Adrenal gland (tissue), 5 donors: ENCODE measurements at regions not wholly inside any gene's neighbourhood (a gene's known extent, or its start where the extent isn't known, plus 50 kb on each side); places are given as distances from the start of the nearest gene placed in this dataset.

Experiments
- POLR2A ChIP-seq, 2 donors: fragments of 450-650 bp; IDR thresholded peaks; one replicate each; pipeline ENCODE4 v1.6.1; 2017; ENCODE audit warnings: antibody characterized with exemption in 2 of 2, mild to moderate bottlenecking in 2 of 2, moderate library complexity in 1 of 2
- TF ChIP-seq, protein P1 (sequence below), 6 experiments: fragments of 450-650 bp in 4 of 6; fragments of 200-600 bp in 2 of 6; sonication (generic) in 1 of 6; IDR thresholded peaks; 1 replicate in 5 of 6; 2 replicates in 1 of 6; pipeline versions ENCODE4 v1.5.1 to v1.8.0; 2016 to 2021; ENCODE audit warnings: antibody characterized with exemption in 6 of 6, mild to moderate bottlenecking in 2 of 6, moderate library complexity in 1 of 6
- donor health status: DM: no; HTN: no; CAD: no.

DNA sequence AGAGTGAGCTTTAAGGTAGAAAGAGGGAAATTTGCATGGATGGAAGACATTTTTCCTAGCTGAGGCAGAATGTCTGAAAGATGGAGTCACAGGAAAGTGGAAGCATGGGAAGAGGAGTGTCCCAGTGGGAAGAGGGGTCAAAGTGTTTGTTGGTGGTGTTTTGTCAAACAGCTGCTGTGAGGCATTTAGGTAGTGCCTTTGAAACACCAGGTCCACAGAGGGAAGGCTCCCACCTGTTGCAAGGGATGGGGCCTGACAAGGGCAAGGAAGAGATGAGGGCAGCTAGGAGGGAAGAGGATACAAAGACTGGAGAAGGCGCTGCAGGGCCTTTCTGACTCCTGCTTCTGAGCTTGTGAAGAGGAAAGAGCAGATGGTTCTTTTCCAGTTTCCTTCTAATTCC is 91.8 kb upstream of the CISTR start:
- TF ChIP-seq, protein P1, sequence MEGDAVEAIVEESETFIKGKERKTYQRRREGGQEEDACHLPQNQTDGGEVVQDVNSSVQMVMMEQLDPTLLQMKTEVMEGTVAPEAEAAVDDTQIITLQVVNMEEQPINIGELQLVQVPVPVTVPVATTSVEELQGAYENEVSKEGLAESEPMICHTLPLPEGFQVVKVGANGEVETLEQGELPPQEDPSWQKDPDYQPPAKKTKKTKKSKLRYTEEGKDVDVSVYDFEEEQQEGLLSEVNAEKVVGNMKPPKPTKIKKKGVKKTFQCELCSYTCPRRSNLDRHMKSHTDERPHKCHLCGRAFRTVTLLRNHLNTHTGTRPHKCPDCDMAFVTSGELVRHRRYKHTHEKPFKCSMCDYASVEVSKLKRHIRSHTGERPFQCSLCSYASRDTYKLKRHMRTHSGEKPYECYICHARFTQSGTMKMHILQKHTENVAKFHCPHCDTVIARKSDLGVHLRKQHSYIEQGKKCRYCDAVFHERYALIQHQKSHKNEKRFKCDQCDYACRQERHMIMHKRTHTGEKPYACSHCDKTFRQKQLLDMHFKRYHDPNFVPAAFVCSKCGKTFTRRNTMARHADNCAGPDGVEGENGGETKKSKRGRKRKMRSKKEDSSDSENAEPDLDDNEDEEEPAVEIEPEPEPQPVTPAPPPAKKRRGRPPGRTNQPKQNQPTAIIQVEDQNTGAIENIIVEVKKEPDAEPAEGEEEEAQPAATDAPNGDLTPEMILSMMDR (IDR thresholded peaks at IDR 0.05), result no peak
- TF ChIP-seq POLR2A (IDR thresholded peaks at IDR 0.05), result no peak
